Colonic mucosa (tissue), 4 donors: ENCODE measurements at regions not wholly inside any gene's neighbourhood (a gene's known extent, or its start where the extent isn't known, plus 50 kb on each side); places are given as distances from the start of the nearest gene placed in this dataset.

Experiments
- DNase-seq: peaks from one replicate; pipeline ENCODE4 v3.0.0-alpha.2; 2020
- H3K27ac ChIP-seq: fragments of 200-600 bp; one replicate; pipeline ENCODE4 v1.8.0; 2021
- H3K27me3 ChIP-seq: fragments of 200-600 bp; one replicate; pipeline ENCODE4 v1.8.0; 2021
- H3K36me3 ChIP-seq: fragments of 200-600 bp; one replicate; pipeline ENCODE4 v1.8.0; 2021
- H3K4me1 ChIP-seq: fragments of 200-600 bp; one replicate; pipeline ENCODE4 v1.8.0; 2021; ENCODE audit warnings: mild to moderate bottlenecking
- H3K4me3 ChIP-seq: fragments of 200-600 bp; one replicate; pipeline ENCODE4 v1.8.0; 2021
- H3K9ac ChIP-seq, 2 donors: one replicate each; pipeline ENCODE4 v1.7.0; 2013; ENCODE audit warnings: control low read depth in 2 of 2, low read depth in 2 of 2, low read length in 2 of 2
- H3K9me3 ChIP-seq: fragments of 200-600 bp; one replicate; pipeline ENCODE4 v1.8.0; 2021
- intact Hi-C: fragments of 100-400 bp; cut with DNase I; formaldehyde crosslinking; loops from one replicate; pipeline ENCODE4 v1.14.1; 2022
- TF ChIP-seq, protein P1 (sequence below): fragments of 200-600 bp; IDR thresholded peaks from one replicate; pipeline ENCODE4 v1.8.0; 2022; ENCODE audit warnings: antibody characterized with exemption, mild to moderate bottlenecking
- donor health status: healthy.
- donor health status: DM: no; HTN: no; CAD: no.
- donor health status: DM: no; HTN: no; CAD: no.

GRCh38 chr6:11633741-11634509 is 96.4 kb downstream of the TMEM170B start:
- Histone ChIP-seq H3K27ac (no peak overlapping the region), H3K4me1 (no peaks in the 10 kb centered on the region), H3K9me3 (no peaks in the 10 kb centered on the region), H3K4me3 (no peak overlapping the region), H3K27me3 (no peaks in the 10 kb centered on the region), H3K36me3 (no peaks in the 10 kb centered on the region), H3K9ac (no peak overlapping the region)
- TF ChIP-seq, protein P1, sequence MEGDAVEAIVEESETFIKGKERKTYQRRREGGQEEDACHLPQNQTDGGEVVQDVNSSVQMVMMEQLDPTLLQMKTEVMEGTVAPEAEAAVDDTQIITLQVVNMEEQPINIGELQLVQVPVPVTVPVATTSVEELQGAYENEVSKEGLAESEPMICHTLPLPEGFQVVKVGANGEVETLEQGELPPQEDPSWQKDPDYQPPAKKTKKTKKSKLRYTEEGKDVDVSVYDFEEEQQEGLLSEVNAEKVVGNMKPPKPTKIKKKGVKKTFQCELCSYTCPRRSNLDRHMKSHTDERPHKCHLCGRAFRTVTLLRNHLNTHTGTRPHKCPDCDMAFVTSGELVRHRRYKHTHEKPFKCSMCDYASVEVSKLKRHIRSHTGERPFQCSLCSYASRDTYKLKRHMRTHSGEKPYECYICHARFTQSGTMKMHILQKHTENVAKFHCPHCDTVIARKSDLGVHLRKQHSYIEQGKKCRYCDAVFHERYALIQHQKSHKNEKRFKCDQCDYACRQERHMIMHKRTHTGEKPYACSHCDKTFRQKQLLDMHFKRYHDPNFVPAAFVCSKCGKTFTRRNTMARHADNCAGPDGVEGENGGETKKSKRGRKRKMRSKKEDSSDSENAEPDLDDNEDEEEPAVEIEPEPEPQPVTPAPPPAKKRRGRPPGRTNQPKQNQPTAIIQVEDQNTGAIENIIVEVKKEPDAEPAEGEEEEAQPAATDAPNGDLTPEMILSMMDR: no peak
- intact Hi-C loops: no loop called here
- no peak for DNase-seq

- Histone ChIP-seq H3K4me1 (no peaks in the 10 kb centered on the region), H3K9me3 (no peaks in the 10 kb centered on the region), H3K27me3 (no peaks in the 10 kb centered on the region), H3K36me3 (no peaks in the 10 kb centered on the region), H3K9ac (no peak overlapping the region), H3K27ac (no peak overlapping the region), H3K4me3 (no peak overlapping the region)
- TF ChIP-seq, protein P1: no peak
- intact Hi-C loops: no loop called here
- no peak for DNase-seq
These were observed 97.4 kb downstream of the TMEM170B start for GRCh38 chr6:11634948-11635347.

GRCh38 chr6:11636121-11636520 is 98.6 kb downstream of the TMEM170B start:
- Histone ChIP-seq H3K27me3 (no peaks in the 10 kb centered on the region), H3K27ac (no peak overlapping the region), H3K36me3 (no peaks in the 10 kb centered on the region), H3K9ac (no peak overlapping the region), H3K4me1 (no peaks in the 10 kb centered on the region), H3K4me3 (no peak overlapping the region), H3K9me3 (no peaks in the 10 kb centered on the region)
- intact Hi-C loops: no loop called here
- DNase-seq: no peak
- TF ChIP-seq, protein P1: no peak

DNA sequence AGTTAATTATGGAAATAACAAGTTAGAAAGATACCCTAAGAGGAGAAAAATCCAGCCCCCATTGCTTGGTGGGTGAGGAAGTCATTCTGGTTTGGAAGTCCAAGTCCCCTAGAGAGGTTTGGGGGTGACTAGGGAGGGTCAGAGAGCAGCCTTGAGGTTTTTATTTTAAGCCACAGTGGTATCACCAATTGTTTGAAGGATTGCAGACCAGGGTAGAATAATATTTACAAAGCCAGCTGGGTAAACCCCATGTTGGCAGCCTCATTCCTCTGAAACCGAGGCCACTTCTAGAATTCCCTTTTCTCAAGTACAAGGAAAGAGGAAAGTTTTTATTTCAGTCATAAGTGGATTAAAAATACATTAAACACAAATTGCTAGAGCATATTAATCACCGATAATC is 99.7 kb downstream of the TMEM170B start:
- intact Hi-C loops: no loop called here
- no peak overlapping the region for H3K27ac ChIP-seq
- no peaks in the 10 kb centered on the region for H3K27me3 ChIP-seq
- H3K9ac ChIP-seq: no peak overlapping the region
- TF ChIP-seq, protein P1: no peak
- H3K9me3 ChIP-seq: no peaks in the 10 kb centered on the region
- H3K36me3 ChIP-seq: no peaks in the 10 kb centered on the region
- H3K4me1 ChIP-seq: no peaks in the 10 kb centered on the region
- H3K4me3 ChIP-seq: no peak overlapping the region
- DNase-seq: no peak

DNA sequence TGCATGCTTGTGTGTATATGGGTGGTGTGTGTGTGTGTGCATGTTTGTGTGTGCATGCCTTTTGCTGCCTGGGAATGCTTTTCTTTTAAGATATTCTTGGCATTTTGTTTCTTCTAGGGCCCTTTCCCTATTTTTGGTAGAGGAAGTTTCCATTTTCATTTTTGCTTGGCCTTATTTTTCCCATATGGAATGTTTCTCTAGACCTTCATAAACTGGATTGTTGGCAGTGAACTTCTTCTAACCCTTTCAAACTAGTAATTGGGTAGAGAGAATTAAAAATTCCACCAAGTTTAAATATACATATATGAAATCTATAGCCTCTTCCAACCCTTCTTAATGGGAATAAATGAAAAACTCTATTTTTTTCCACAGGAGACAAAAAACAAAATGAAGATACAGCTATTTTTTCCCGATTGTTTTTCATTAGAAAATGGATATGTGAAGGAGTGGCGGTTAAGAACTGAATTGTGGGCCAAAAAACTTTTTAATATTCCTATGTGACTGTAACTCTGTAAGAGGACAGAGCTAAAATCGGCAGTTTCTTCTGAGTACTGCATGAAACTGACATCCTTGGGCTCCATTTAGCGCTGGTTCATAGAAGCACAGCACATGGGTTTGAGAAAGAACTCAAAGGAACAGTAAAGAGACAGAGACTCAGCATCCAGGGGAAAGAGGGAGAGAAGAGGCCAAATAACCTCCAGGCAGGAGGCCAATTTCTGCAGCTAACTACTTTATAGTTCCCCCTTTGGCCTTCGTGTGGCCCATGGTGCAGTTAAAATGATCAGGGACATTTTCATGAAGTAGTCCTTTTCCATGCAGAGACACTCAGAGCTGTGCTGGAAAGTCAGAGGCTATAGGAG is 102.1 kb downstream of the TMEM170B start:
- H3K27me3 ChIP-seq: no peaks in the 10 kb centered on the region
- no peaks in the 10 kb centered on the region for H3K36me3 ChIP-seq
- intact Hi-C loops: no loop called here
- no peak overlapping the region for H3K9ac ChIP-seq
- H3K9me3 ChIP-seq: no peaks in the 10 kb centered on the region
- TF ChIP-seq, protein P1: no peak
- DNase-seq: no peak
- no peak overlapping the region for H3K27ac ChIP-seq
- H3K4me1 ChIP-seq: no peaks in the 10 kb centered on the region
- H3K4me3 ChIP-seq: no peak overlapping the region
